Liver (tissue), 8 donors: ENCODE measurements at regions not wholly inside any gene's neighbourhood (a gene's known extent, or its start where the extent isn't known, plus 50 kb on each side); places are given as distances from the start of the nearest gene placed in this dataset.

ENCODE experiments used
- DNase-seq: peaks from one replicate; pipeline ENCODE4 v3.0.0-alpha.2; 2017; ENCODE audit warnings: low spot score
- H3K27ac ChIP-seq, 2 donors: one replicate each; pipeline ENCODE4 v1.7.0; 2013; ENCODE audit warnings: inconsistent platforms in 2 of 2, low read length in 2 of 2, control low read depth in 1 of 2, low read depth in 1 of 2, mild to moderate bottlenecking in 1 of 2
- H3K27me3 ChIP-seq, 4 donors: one replicate each; pipeline versions ENCODE4 v1.6.1 to v1.7.0; 2013; ENCODE audit warnings: low read length in 3 of 4, inconsistent platforms in 1 of 4, mild to moderate bottlenecking in 1 of 4, moderate library complexity in 1 of 4; ENCODE audit not compliant: control insufficient read depth in 4 of 4, insufficient read depth in 4 of 4
- H3K36me3 ChIP-seq, 4 donors: one replicate each; pipeline versions ENCODE4 v1.6.1 to v1.7.0; 2013; ENCODE audit warnings: low read length in 3 of 4, mild to moderate bottlenecking in 3 of 4, low read depth in 1 of 4, moderate library complexity in 1 of 4; ENCODE audit not compliant: control insufficient read depth in 4 of 4, insufficient read depth in 3 of 4
- H3K4me1 ChIP-seq, 4 donors: one replicate each; pipeline versions ENCODE4 v1.6.1 to v1.7.0; 2013; ENCODE audit warnings: low read length in 3 of 4, mild to moderate bottlenecking in 3 of 4, moderate library complexity in 1 of 4; ENCODE audit not compliant: control insufficient read depth in 4 of 4, insufficient read depth in 4 of 4
- H3K4me3 ChIP-seq, 3 donors: one replicate each; pipeline versions ENCODE4 v1.6.1 to v1.7.0; 2013; ENCODE audit warnings: low read length in 3 of 3, control low read depth in 1 of 3, low read depth in 1 of 3, mild to moderate bottlenecking in 1 of 3
- H3K9ac ChIP-seq, 2 donors: one replicate each; pipeline ENCODE4 v1.7.0; 2013; ENCODE audit warnings: low read length in 2 of 2, mild to moderate bottlenecking in 2 of 2, moderate library complexity in 2 of 2, control low read depth in 1 of 2, low read depth in 1 of 2
- H3K9me3 ChIP-seq, 4 donors: one replicate each; pipeline versions ENCODE4 v1.6.1 to v1.7.0; 2013; ENCODE audit warnings: low read length in 3 of 4; ENCODE audit not compliant: control insufficient read depth in 4 of 4
- CTCF ChIP-seq: fragments of 150-350 bp; IDR thresholded peaks from 2 replicates; pipeline ENCODE4 v1.5.1; 2017; ENCODE audit warnings: improper control_type of control experiment, low read depth, low read length; ENCODE audit not compliant: missing input control
- EGR1 ChIP-seq, 2 donors: IDR thresholded peaks; 2 replicates each; pipeline ENCODE4 v1.6.1; 2016 to 2018; ENCODE audit warnings: antibody characterized with exemption in 2 of 2, low read depth in 2 of 2
- FOXA1 ChIP-seq: IDR thresholded peaks from 2 replicates; pipeline ENCODE4 v1.6.1; 2016; ENCODE audit warnings: antibody characterized with exemption
- FOXA2 ChIP-seq: IDR thresholded peaks from 2 replicates; pipeline ENCODE4 v1.6.1; 2016; ENCODE audit warnings: antibody characterized with exemption
- GABPA ChIP-seq, 2 donors: IDR thresholded peaks in 1 of 2; conservative IDR thresholded peaks in 1 of 2; 2 replicates each; pipeline ENCODE4 v1.6.1; 2016; ENCODE audit warnings: antibody characterized with exemption in 2 of 2, mild to moderate bottlenecking in 1 of 2, moderate library complexity in 1 of 2
- HNF4A ChIP-seq, 2 donors: conservative IDR thresholded peaks; 2 replicates each; pipeline ENCODE4 v1.6.1; 2016; ENCODE audit warnings: antibody characterized with exemption in 2 of 2, mild to moderate bottlenecking in 2 of 2
- HNF4G ChIP-seq: IDR thresholded peaks from 2 replicates; pipeline ENCODE4 v1.6.1; 2016; ENCODE audit warnings: antibody characterized with exemption
- JUND ChIP-seq, 2 donors: IDR thresholded peaks; 2 replicates each; pipeline ENCODE4 v1.6.1; 2016; ENCODE audit warnings: antibody characterized with exemption in 2 of 2
- NR2F2 ChIP-seq: IDR thresholded peaks from 2 replicates; pipeline ENCODE4 v1.6.1; 2016; ENCODE audit warnings: antibody characterized with exemption
- RAD21 ChIP-seq, 2 donors: IDR thresholded peaks; 2 replicates each; pipeline ENCODE4 v1.6.1; 2016; ENCODE audit warnings: antibody characterized with exemption in 2 of 2, mild to moderate bottlenecking in 2 of 2
- RXRA ChIP-seq, 2 donors: IDR thresholded peaks; 2 replicates each; pipeline ENCODE4 v1.6.1; 2017 to 2018; ENCODE audit warnings: antibody characterized with exemption in 2 of 2, mild to moderate bottlenecking in 1 of 2
- TAF1 ChIP-seq: conservative IDR thresholded peaks from 2 replicates; pipeline ENCODE4 v1.6.1; 2016; ENCODE audit warnings: antibody characterized with exemption, mild to moderate bottlenecking
- YY1 ChIP-seq: IDR thresholded peaks from 2 replicates; pipeline ENCODE4 v1.6.1; 2016; ENCODE audit warnings: antibody characterized with exemption, mild to moderate bottlenecking
- WGBS: extraction: QIAGEN DNeasy Blood & Tissue Kit; methylation state at CpG from one replicate; pipeline ENCODE4 v1.1.7; 2013; 5-methylcytosine and 5-hydroxymethylcytosine counted together
- TF ChIP-seq, protein P1 (sequence below): IDR thresholded peaks from 2 replicates; pipeline ENCODE4 v1.6.1; 2016; ENCODE audit warnings: antibody characterized with exemption
- TF ChIP-seq, protein P2 (sequence below): IDR thresholded peaks from 2 replicates; pipeline ENCODE4 v1.6.1; 2016; ENCODE audit warnings: antibody characterized with exemption
- donor health status: healthy.
- donor health status: healthy.
- donor health status: healthy.
- donor health status: healthy.
- donor health status: healthy.

- TF ChIP-seq, protein P1, sequence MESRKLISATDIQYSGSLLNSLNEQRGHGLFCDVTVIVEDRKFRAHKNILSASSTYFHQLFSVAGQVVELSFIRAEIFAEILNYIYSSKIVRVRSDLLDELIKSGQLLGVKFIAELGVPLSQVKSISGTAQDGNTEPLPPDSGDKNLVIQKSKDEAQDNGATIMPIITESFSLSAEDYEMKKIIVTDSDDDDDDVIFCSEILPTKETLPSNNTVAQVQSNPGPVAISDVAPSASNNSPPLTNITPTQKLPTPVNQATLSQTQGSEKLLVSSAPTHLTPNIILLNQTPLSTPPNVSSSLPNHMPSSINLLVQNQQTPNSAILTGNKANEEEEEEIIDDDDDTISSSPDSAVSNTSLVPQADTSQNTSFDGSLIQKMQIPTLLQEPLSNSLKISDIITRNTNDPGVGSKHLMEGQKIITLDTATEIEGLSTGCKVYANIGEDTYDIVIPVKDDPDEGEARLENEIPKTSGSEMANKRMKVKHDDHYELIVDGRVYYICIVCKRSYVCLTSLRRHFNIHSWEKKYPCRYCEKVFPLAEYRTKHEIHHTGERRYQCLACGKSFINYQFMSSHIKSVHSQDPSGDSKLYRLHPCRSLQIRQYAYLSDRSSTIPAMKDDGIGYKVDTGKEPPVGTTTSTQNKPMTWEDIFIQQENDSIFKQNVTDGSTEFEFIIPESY = no peak
- TF ChIP-seq RAD21 (IDR thresholded peaks at IDR 0.05) = no peak
- TF ChIP-seq FOXA2 = no peak
- TF ChIP-seq GABPA (IDR thresholded peaks at IDR 0.05 in 1 of 2, conservative IDR thresholded peaks at IDR 0.05 in 1 of 2) = no peak
- TF ChIP-seq NR2F2 = no peak
- no peak for TF ChIP-seq YY1
- no peak for TF ChIP-seq EGR1 (IDR thresholded peaks at IDR 0.05; ENCODE audit: low read depth in 2 of 2)
- TF ChIP-seq HNF4G = no peak
Observed at GRCh38 chrX:9280831-9281230, 184.0 kb upstream of the TBL1X start (continued).

DNA sequence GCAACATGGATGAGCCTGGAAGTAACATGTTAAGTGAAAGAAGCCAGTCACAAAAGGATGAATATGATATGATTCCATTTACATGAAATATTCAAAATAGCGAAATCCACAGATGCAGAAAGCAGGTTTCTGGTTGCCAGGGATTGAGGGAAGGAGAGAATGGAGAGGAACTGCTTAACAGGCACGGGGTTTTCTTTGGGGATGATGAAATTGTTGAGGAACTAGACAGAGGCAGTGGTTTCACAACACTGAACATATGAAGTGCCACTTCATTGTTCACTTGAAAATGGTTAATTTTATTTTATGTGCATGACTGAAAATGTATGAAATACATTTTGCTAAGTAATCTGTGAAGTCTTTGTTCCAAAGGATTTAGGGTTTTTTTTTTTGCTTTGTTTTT lies 182.5 kb upstream of the TBL1X start:
- Histone ChIP-seq H3K9ac (no peak overlapping the region), H3K27me3 (no peaks in the 10 kb centered on the region), H3K4me1 (no peaks in the 10 kb centered on the region), H3K4me3 (no peak overlapping the region), H3K9me3 (no peaks in the 10 kb centered on the region), H3K36me3 (no peaks in the 10 kb centered on the region), H3K27ac (no peak overlapping the region)
- TF ChIP-seq, protein P2, sequence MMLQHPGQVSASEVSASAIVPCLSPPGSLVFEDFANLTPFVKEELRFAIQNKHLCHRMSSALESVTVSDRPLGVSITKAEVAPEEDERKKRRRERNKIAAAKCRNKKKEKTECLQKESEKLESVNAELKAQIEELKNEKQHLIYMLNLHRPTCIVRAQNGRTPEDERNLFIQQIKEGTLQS = no peak
- TF ChIP-seq HNF4A (conservative IDR thresholded peaks at IDR 0.05) = no peak
- TF ChIP-seq FOXA1 = no peak
- no peak for TF ChIP-seq EGR1 (IDR thresholded peaks at IDR 0.05; ENCODE audit: low read depth in 2 of 2)
- no peak for TF ChIP-seq GABPA (IDR thresholded peaks at IDR 0.05 in 1 of 2, conservative IDR thresholded peaks at IDR 0.05 in 1 of 2)
- TF ChIP-seq RXRA (IDR thresholded peaks at IDR 0.05) = no peak
- no peak for TF ChIP-seq CTCF
- 68% methylated on average over 2 of the region's 2 CpGs for WGBS
- no peak for DNase-seq

DNA sequence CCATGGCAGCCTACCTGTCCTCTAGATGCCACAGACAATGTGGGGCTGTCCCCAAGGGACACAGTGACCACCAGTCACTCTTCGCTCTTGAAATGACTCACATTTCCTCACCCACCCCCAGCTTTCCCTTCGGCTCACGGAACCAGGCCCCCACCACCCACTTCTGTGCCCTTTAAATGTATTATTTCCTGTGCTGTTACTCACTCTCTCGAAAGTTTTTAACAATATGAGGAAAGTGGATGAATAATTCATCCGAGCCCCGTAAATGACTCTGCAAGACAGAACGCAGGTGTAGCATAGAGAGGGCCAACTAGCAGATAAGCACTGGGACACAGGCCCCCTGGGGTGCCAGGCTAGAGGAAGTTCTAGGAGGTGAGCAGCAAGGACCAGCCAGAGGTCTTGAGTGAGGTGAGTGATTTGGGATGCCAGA lies 179.5 kb upstream of the TBL1X start:
- H3K9ac ChIP-seq = no peak overlapping the region
- H3K27ac ChIP-seq = no peak overlapping the region
- no peak overlapping the region for H3K4me3 ChIP-seq
- no peaks in the 10 kb centered on the region for H3K4me1 ChIP-seq
- TF ChIP-seq NR2F2 = no peak
- TF ChIP-seq JUND (IDR thresholded peaks at IDR 0.05) = no peak
- TF ChIP-seq TAF1 = no peak
- TF ChIP-seq HNF4G = no peak
- no peak for TF ChIP-seq RAD21 (IDR thresholded peaks at IDR 0.05)
- no peak for TF ChIP-seq YY1
- no peak for TF ChIP-seq RXRA (IDR thresholded peaks at IDR 0.05)
- no peak for TF ChIP-seq HNF4A (conservative IDR thresholded peaks at IDR 0.05)
- no peak for TF ChIP-seq GABPA (IDR thresholded peaks at IDR 0.05 in 1 of 2, conservative IDR thresholded peaks at IDR 0.05 in 1 of 2)
- no peak for TF ChIP-seq CTCF
- TF ChIP-seq, protein P2 = no peak
- no peak for TF ChIP-seq EGR1 (IDR thresholded peaks at IDR 0.05; ENCODE audit: low read depth in 2 of 2)
- H3K36me3 ChIP-seq = no peaks in the 10 kb centered on the region
- H3K9me3 ChIP-seq = no peaks in the 10 kb centered on the region
- 75% methylated on average over 7 of the region's 7 CpGs for WGBS
- H3K27me3 ChIP-seq = no peaks in the 10 kb centered on the region
- no peak for DNase-seq
